ENCODE measurements at regions not wholly inside any gene's neighbourhood (a gene's known extent, or its start where the extent isn't known, plus 50 kb on each side); places are given as distances from the start of the nearest gene placed in this dataset.
A peak's percentile ranks its signal among the peaks of the same experiment; 100 is the strongest.

DNA sequence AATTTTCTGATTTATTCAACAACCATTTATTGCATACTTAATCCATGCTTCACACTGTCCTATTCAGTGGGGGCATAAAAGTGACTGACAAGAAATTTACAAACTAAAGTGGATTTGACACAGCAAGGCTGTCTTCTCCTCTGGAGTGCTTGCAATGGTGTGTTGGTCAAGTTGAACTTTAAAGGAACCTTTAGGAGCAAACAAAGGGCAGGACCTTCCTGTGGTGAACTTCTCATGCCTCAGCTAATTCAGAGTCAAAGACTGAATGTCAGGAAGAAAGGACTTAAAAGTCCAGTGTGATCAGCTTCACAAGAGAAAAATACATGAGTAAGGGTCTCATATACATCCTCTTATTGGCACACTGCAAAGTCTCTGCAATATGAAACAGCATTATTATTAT lies 60.8 kb upstream of the TENT5A start:
- no peaks in the 10 kb centered on the region for H3K36me3 ChIP-seq
- no peaks in the 10 kb centered on the region for H3K4me1 ChIP-seq
- H3K27me3 ChIP-seq = no peaks in the 10 kb centered on the region
- H3K27ac ChIP-seq = no peak overlapping the region
- intact Hi-C loops (cut with DNase I; ENCODE audit: low total_unique reads) = no loop called here
- H3K9me3 ChIP-seq = no peaks in the 10 kb centered on the region
- DNase-seq = no peak
- TF ChIP-seq, protein P1, sequence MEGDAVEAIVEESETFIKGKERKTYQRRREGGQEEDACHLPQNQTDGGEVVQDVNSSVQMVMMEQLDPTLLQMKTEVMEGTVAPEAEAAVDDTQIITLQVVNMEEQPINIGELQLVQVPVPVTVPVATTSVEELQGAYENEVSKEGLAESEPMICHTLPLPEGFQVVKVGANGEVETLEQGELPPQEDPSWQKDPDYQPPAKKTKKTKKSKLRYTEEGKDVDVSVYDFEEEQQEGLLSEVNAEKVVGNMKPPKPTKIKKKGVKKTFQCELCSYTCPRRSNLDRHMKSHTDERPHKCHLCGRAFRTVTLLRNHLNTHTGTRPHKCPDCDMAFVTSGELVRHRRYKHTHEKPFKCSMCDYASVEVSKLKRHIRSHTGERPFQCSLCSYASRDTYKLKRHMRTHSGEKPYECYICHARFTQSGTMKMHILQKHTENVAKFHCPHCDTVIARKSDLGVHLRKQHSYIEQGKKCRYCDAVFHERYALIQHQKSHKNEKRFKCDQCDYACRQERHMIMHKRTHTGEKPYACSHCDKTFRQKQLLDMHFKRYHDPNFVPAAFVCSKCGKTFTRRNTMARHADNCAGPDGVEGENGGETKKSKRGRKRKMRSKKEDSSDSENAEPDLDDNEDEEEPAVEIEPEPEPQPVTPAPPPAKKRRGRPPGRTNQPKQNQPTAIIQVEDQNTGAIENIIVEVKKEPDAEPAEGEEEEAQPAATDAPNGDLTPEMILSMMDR (IDR thresholded peaks at IDR 0.05) = no peak
- TF ChIP-seq POLR2A (IDR thresholded peaks at IDR 0.05) = no peak
- H3K4me3 ChIP-seq = no peak overlapping the region

DNA sequence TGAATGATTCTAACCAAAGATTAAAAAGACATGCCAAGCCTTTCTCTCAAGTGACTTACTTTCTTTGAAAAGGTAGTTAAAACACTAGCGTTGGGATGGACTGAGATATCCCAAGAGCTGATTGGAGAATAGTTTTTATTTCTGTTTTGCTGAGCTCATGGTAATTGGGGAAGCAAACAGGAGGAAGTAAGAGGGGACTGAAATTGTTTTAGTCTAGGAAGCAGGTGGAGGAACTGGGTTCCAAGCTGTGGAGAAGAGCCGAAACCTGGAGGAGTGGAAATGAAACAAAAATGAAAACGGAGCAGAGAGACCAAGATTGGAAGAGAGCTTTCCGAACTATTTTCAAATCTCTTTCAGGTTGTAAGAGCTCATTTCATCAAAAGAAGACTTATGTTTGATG lies 59.9 kb upstream of the TENT5A start:
- H3K36me3 ChIP-seq = no peaks in the 10 kb centered on the region
- TF ChIP-seq, protein P1 (IDR thresholded peaks at IDR 0.05) = no peak
- TF ChIP-seq POLR2A (IDR thresholded peaks at IDR 0.05) = no peak
- H3K27ac ChIP-seq = no peak overlapping the region

DNA sequence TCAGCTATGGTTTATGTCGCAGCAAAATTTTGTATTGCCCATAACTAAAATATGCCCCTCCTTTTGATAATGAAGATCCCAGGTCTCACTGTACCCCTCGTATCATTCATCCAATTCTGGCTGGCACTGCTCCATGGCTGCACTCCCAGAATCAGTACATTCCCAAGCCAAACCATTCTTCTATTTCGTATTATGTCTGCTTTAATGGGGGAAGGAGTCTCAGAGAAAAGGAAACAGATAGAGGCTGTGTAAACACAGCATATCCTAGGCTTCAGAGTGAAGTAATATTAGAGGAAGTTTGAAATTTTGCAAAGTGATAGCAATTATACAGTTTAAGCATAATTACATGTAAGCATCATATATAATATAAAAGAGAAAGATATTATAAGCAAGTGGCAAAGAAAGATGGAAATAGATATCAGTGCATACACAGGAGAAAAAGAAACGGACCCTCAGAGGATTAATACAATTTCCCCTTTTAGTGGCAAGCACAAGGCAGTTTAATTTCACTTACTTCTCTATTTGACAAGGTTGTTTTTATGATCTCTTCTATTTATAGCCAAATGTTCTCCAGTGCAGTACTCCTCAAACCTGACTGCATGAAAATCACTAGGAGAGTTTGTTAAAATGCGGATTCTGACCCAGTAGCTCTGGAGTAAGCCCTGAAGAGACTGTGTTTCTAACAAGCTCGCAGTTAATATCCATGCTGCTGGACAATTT lies 56.5 kb upstream of the TENT5A start:
- TF ChIP-seq POLR2A (IDR thresholded peaks at IDR 0.05) = no peak
- TF ChIP-seq, protein P1 (IDR thresholded peaks at IDR 0.05) = no peak
- no peaks in the 10 kb centered on the region for H3K27me3 ChIP-seq
- H3K4me1 ChIP-seq = no peaks in the 10 kb centered on the region
- peak overlapping the region; percentile 20 to 47 for H3K27ac ChIP-seq
- no peaks in the 10 kb centered on the region for H3K36me3 ChIP-seq
- DNase-seq = peak in 1 of 2 donors; percentile 24
- H3K9me3 ChIP-seq = no peaks in the 10 kb centered on the region
- intact Hi-C loops (cut with DNase I; ENCODE audit: low total_unique reads) = no loop called here
- peak overlapping the region; percentile 2 to 24 for H3K4me3 ChIP-seq

More for the DNA sequence above, 59.9 kb upstream of the TENT5A start:
- no peaks in the 10 kb centered on the region for H3K4me1 ChIP-seq
- H3K27me3 ChIP-seq = no peaks in the 10 kb centered on the region
- H3K4me3 ChIP-seq = no peak overlapping the region
- no peak for DNase-seq
- H3K9me3 ChIP-seq = no peaks in the 10 kb centered on the region
- intact Hi-C loops (cut with DNase I; ENCODE audit: low total_unique reads) = no loop called here

DNA sequence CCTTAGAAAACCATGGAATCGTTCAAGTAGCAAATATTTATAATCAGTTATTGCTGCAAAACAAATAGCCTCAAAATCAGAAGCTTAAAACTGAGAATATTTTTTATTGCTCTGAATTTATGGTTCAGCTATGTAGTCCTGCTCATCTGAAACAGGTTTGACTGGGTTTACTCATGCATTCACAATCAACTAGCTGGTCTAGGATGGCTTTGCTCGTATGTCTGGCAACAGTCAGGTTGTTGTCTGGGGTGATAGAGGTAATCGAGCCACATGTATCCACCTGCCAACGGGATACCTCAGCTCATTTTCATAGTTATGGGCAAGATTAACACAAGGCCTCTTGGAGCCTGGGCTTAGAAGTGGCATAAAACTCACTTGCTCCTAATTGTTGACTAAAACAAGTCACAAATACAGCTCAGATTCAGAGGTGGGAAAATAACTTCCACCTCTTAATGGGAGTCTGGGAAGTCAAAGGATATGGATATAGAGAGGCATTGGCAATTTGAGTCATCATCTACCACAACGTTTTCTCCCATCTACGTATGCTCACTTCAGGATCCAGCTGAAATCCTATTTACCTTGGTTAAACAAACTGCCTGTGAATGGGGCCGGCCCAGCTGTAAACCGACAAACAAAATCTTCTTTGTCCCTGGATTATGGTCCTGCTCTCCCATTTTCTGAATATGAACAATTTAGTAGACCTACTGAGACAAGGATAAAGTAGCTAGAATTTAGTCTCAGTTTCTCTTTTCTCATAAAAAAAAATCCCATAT lies 54.5 kb upstream of the TENT5A start:
- Histone ChIP-seq H3K36me3 (no peaks in the 10 kb centered on the region), H3K27ac (no peak overlapping the region), H3K9me3 (no peaks in the 10 kb centered on the region), H3K4me3 (no peak overlapping the region), H3K27me3 (no peaks in the 10 kb centered on the region), H3K4me1 (no peaks in the 10 kb centered on the region)
- TF ChIP-seq, protein P1 (IDR thresholded peaks at IDR 0.05) = no peak
- no peak for TF ChIP-seq POLR2A (IDR thresholded peaks at IDR 0.05)
- intact Hi-C loops (cut with DNase I; ENCODE audit: low total_unique reads) = no loop called here
- no peak for DNase-seq

DNA sequence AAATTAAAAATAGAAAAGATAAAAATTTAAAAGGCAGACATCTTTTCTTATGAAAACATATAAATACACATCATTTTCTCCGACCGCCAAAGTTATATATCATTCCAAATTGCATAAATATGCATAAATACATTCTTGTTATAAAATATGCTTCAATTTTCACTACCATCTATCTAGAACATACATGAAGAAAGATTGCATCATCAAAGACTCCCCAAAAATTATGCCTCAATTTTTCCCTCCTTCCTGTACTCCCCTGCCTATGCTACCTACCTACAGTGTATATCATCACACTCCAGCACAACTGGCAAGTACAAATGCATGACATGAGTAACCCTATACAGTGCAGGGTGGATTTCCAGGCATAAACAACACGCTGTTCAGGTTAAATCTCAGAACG lies 49.9 kb upstream of the TENT5A start:
- H3K27me3 ChIP-seq = no peaks in the 10 kb centered on the region
- DNase-seq = no peak

More for the DNA sequence above, 49.9 kb upstream of the TENT5A start:
- intact Hi-C loops (cut with DNase I; ENCODE audit: low total_unique reads) = no loop called here
- no peak for TF ChIP-seq POLR2A (IDR thresholded peaks at IDR 0.05)
- TF ChIP-seq, protein P1 (IDR thresholded peaks at IDR 0.05) = no peak
- Histone ChIP-seq H3K4me3 (no peak overlapping the region), H3K9me3 (no peaks in the 10 kb centered on the region), H3K36me3 (no peaks in the 10 kb centered on the region), H3K27ac (no peak overlapping the region), H3K4me1 (no peaks in the 10 kb centered on the region)
